Body of pancreas (tissue), 4 donors: ENCODE measurements at regions not wholly inside any gene's neighbourhood (a gene's known extent, or its start where the extent isn't known, plus 50 kb on each side); places are given as distances from the start of the nearest gene placed in this dataset.

Experiments used
- ATAC-seq: fragments of 150-250 bp; one replicate; pipeline ENCODE4 v1.9.1; 2016
- DNase-seq, 4 donors: peaks; one replicate each; pipeline ENCODE4 v3.0.0-alpha.2; 2019
- H3K27ac ChIP-seq, 4 donors: fragments of 200-600 bp; sonication (generic); 1 replicate in 3 of 4; 2 replicates in 1 of 4; pipeline versions ENCODE4 v1.5.1 to v1.6.1; 2016 to 2019; ENCODE audit warnings: mild to moderate bottlenecking in 1 of 4, mixed read lengths in 1 of 4, moderate library complexity in 1 of 4
- H3K27me3 ChIP-seq, 2 donors: fragments of 200-600 bp; sonication (generic); one replicate each; pipeline ENCODE4 v1.6.0; 2016; ENCODE audit warnings: mild to moderate bottlenecking in 1 of 2
- H3K36me3 ChIP-seq, 2 donors: fragments of 200-600 bp; sonication (generic); replicated peaks in 1 of 2; 2 replicates each; pipeline ENCODE4 v1.5.1; 2016; ENCODE audit warnings: low read depth in 2 of 2; ENCODE audit not compliant: insufficient read depth in 1 of 2
- H3K4me1 ChIP-seq: fragments of 200-600 bp; sonication (generic); one replicate; pipeline ENCODE4 v1.6.0; 2016
- H3K4me3 ChIP-seq, 2 donors: fragments of 200-600 bp; sonication (generic); 1 replicate in 1 of 2; 2 replicates in 1 of 2; pipeline ENCODE4 v1.5.1; 2016 to 2019
- H3K9me3 ChIP-seq, 3 donors: fragments of 200-600 bp; sonication (generic); 1 replicate in 2 of 3; 2 replicates in 1 of 3; pipeline ENCODE4 v1.5.1; 2016
- POLR2A ChIP-seq, 3 donors: fragments of 450-650 bp; IDR thresholded peaks; one replicate each; pipeline ENCODE4 v1.6.1; 2016; ENCODE audit warnings: antibody characterized with exemption in 3 of 3, mild to moderate bottlenecking in 2 of 3
- WGBS, 2 donors: methylation state at CpG; one replicate each; pipeline ENCODE4 v1.1.5; 2017; 5-methylcytosine and 5-hydroxymethylcytosine counted together
- intact Hi-C: fragments of 100-400 bp; cut with DNase I; formaldehyde crosslinking; loops from one replicate; pipeline ENCODE4 v1.15.1; 2023
- TF ChIP-seq, protein P1 (sequence below), 7 experiments: fragments of 450-650 bp in 4 of 7; fragments of 200-600 bp in 3 of 7; sonication (generic) in 3 of 7; IDR thresholded peaks; one replicate each; pipeline ENCODE4 v1.5.1; 2016 to 2019; ENCODE audit warnings: antibody characterized with exemption in 7 of 7

DNA sequence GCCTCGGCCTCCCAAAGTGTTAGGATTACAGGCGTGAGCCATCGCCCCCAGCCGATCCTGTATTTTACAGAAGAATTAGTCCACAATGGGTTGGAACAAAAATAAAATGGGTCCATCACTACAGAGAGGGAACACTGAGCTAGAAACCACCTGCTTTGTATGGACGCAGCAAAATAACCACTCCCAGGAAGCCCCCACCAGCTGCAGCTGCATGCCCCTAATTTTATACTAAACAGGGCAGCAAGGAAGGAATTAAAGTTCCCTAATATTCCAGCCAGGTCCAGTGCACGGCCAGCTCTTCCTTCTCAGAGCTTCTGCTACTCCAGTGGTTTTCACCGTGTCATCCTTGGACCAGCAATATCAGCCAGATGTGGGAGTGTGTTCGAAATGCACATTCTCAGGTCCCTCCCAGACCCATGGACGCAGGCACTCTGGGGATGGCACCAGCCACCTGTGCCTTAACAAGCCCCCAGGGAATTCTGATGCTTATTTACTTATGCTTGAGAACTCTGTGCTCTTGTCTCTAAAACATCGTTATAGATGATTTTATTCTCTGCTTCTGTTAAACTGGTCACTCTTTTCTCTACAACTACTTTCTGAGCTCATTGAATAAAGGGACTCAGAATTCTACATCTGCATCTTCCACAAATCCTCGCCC, 189.5 kb upstream of the SLC24A3 start:
- H3K4me1 ChIP-seq, result no peaks in the 10 kb centered on the region
- H3K4me3 ChIP-seq, result no peak overlapping the region
- no peak overlapping the region for H3K27ac ChIP-seq
- intact Hi-C loops, result no loop called here
- 70 to 71% methylated on average over 11 of the region's 11 CpGs for WGBS, 2 donors
- no peak for DNase-seq
- H3K27me3 ChIP-seq, result no peaks in the 10 kb centered on the region
- TF ChIP-seq, protein P1, sequence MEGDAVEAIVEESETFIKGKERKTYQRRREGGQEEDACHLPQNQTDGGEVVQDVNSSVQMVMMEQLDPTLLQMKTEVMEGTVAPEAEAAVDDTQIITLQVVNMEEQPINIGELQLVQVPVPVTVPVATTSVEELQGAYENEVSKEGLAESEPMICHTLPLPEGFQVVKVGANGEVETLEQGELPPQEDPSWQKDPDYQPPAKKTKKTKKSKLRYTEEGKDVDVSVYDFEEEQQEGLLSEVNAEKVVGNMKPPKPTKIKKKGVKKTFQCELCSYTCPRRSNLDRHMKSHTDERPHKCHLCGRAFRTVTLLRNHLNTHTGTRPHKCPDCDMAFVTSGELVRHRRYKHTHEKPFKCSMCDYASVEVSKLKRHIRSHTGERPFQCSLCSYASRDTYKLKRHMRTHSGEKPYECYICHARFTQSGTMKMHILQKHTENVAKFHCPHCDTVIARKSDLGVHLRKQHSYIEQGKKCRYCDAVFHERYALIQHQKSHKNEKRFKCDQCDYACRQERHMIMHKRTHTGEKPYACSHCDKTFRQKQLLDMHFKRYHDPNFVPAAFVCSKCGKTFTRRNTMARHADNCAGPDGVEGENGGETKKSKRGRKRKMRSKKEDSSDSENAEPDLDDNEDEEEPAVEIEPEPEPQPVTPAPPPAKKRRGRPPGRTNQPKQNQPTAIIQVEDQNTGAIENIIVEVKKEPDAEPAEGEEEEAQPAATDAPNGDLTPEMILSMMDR (IDR thresholded peaks at IDR 0.05), result no peak
- no peak for TF ChIP-seq POLR2A (IDR thresholded peaks at IDR 0.05)
- no peak for ATAC-seq
- no peaks in the 10 kb centered on the region for H3K36me3 ChIP-seq
- H3K9me3 ChIP-seq, result no peaks in the 10 kb centered on the region

DNA sequence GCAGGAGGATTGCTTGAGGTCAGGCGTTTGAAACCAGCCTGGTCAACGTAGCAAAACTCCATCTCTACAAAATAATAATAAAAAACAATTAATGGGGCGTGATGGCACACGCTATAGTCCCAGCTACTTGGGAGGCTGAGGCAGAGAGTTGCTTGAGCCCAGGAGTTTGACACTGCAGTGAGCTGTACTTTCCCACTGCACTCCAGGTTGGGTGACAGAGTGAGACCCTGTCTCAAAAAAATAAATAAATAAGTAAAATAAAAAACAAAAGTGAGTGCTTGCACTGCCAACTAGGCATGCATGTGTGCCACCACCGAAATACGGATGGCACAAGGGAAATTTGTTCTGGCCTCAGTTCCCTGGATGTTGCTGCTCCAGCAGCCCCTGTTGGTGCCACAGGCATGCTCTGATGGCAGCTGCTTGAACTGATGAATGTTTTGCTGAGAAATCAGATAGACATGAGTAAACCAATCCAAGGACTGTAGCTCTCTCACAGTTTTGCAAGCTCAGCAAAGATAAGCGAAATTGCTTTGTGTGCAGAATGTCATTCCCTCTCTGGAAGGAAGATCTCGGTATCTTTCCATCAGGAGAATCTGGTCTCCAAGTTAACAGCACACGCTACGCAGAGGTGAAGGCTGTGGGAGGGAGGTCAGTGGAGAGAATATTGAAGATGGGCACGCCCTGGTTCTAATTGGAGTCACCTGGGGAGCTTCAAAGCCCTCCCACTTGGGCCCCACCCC, 188.0 kb upstream of the SLC24A3 start:
- no peaks in the 10 kb centered on the region for H3K36me3 ChIP-seq
- WGBS, 2 donors, result 59 to 61% methylated on average over 10 to 11 of the region's 11 CpGs
- ATAC-seq (no peak), DNase-seq (no peak)
- H3K4me1 ChIP-seq, result no peaks in the 10 kb centered on the region
- H3K4me3 ChIP-seq, result no peak overlapping the region
- no peaks in the 10 kb centered on the region for H3K9me3 ChIP-seq
- no peaks in the 10 kb centered on the region for H3K27me3 ChIP-seq
- TF ChIP-seq POLR2A (IDR thresholded peaks at IDR 0.05), result no peak
- TF ChIP-seq, protein P1 (IDR thresholded peaks at IDR 0.05), result no peak
- intact Hi-C loops, result no loop called here
- H3K27ac ChIP-seq, result no peak overlapping the region

DNA sequence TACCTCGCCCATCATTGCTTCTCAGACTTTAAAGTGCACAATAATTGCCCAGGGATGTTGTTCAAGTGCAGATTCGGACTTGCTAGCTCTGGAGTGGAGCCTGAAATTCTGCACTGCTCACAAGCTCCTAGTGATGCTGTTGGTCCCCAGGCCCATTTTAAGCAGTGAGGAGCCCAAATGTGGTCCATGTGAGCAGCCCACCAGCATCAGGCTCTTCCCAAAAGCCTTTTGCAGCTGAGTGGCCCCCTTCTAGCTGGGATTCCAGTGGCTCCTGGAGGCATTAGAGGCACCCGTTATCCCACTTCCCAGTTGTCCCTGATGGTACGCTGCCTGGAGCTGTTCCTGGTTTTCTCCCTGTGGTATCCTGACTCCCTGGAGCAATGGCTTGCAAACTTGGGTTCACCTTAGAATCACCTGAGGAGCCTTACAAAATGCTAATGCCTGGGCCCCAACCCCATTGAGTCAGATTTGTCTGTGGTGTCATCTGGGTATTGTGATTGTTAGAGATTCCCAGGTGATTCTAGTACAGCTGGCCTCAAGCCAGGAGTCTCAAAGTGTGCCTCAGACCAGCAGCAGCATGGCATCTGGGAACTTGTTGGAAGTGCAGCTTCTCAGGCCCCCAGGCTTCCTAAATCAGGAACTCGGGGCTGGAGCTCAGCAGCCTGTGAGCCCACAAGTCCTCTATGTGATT, 186.9 kb upstream of the SLC24A3 start:
- Histone ChIP-seq H3K9me3 (no peaks in the 10 kb centered on the region), H3K4me1 (no peaks in the 10 kb centered on the region), H3K27ac (no peak overlapping the region), H3K36me3 (no peaks in the 10 kb centered on the region), H3K27me3 (no peaks in the 10 kb centered on the region), H3K4me3 (no peak overlapping the region)
- TF ChIP-seq, protein P1 (IDR thresholded peaks at IDR 0.05), result no peak
- no peak for TF ChIP-seq POLR2A (IDR thresholded peaks at IDR 0.05)
- intact Hi-C loops, result no loop called here
- 76 to 78% methylated on average over 5 of the region's 5 CpGs for WGBS, 2 donors
- ATAC-seq (no peak), DNase-seq (no peak)

DNA sequence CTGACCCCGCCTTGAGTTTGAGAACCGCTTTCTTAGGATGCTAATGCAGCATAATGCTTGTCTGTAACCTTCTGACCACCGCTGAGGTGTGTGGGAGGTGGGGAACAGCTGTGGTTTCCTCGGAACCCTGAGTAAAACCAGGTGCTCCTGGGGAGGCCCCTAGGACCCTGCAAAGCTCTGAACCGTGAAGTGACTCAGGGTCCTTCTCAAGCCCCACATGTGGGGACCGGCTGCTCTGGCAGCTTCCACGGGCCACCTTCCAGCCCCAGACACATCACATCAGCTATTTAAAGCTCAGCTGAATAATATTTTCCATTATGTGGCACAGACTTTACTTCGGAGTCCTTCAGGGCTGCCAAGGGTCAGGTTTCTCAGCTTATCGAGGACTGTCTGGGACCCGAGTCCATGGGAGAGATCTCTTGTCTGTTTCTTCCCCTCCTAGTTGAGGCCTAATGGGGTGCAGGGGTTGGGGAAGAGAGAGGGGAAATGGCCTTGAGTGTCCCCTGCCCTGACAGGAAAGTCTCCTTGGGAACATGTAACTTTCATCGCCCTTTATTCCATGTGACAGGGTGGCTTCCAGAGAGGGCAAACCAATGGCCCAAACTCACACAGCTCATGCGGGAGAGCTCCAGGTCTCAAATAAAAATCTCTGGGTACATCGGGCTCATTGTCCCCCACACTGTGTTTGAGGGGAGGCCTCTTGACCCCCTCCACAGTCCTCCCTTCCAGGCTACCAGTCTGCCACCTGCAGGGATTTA, 186.1 kb upstream of the SLC24A3 start:
- Histone ChIP-seq H3K36me3 (no peaks in the 10 kb centered on the region), H3K9me3 (no peaks in the 10 kb centered on the region), H3K4me1 (no peaks in the 10 kb centered on the region), H3K27me3 (no peaks in the 10 kb centered on the region), H3K4me3 (no peak overlapping the region), H3K27ac (no peak overlapping the region)
- no peak for ATAC-seq
- DNase-seq, result no peak
- TF ChIP-seq, protein P1 (IDR thresholded peaks at IDR 0.05), result no peak
- 59 to 62% methylated on average over 13 of the region's 13 CpGs for WGBS, 2 donors
- intact Hi-C loops, result no loop called here
